GM12878 (cell line): ENCODE measurements at regions not wholly inside any gene's neighbourhood (a gene's known extent, or its start where the extent isn't known, plus 50 kb on each side); places are given as distances from the start of the nearest gene placed in this dataset.

Experiments used
- BRCA1 ChIP-seq: IDR thresholded peaks from 2 replicates; pipeline ENCODE4 v1.6.1; 2011; ENCODE audit warnings: low read depth, low read length, improper control_type of control experiment
- CBX5 ChIP-seq: sonication (generic); IDR thresholded peaks from 2 replicates; pipeline ENCODE4 v1.6.1; 2016; ENCODE audit warnings: low read depth, moderate library complexity, mild to moderate bottlenecking, inconsistent platforms
- CTCF ChIP-seq, 3 experiments: IDR thresholded peaks in 2 of 3; conservative IDR thresholded peaks in 1 of 3; 2 replicates each; pipeline ENCODE4 v1.5.1; 2011; ENCODE audit warnings: low read depth in 3 of 3, low read length in 3 of 3, mild to moderate bottlenecking in 3 of 3, control low read depth in 2 of 3, moderate library complexity in 2 of 3, inconsistent platforms in 1 of 3, mixed read lengths in 1 of 3; ENCODE audit not compliant: control insufficient read depth in 2 of 3, insufficient read depth in 1 of 3; ENCODE audit errors: extremely low read depth in 1 of 3
- ESRRA ChIP-seq: IDR thresholded peaks from 2 replicates; pipeline ENCODE4 v1.6.1; 2012; ENCODE audit warnings: mild to moderate bottlenecking, low read length, improper control_type of control experiment
- EZH2 ChIP-seq: IDR thresholded peaks from 2 replicates; pipeline ENCODE4 v1.6.1; 2012; ENCODE audit warnings: low read depth, mild to moderate bottlenecking, control low read depth, inconsistent platforms, low read length, borderline replicate concordance; ENCODE audit not compliant: control insufficient read depth
- POLR2A ChIP-seq: IDR thresholded peaks from 2 replicates; pipeline ENCODE4 v1.6.1; 2011; ENCODE audit warnings: low read depth, mild to moderate bottlenecking, low read length
- SRF ChIP-seq, 2 experiments: IDR thresholded peaks; 2 replicates each; pipeline ENCODE4 v1.6.1; 2011; ENCODE audit warnings: low read depth in 2 of 2, low read length in 2 of 2, mild to moderate bottlenecking in 1 of 2, moderate library complexity in 1 of 2

GRCh38 chr9:99533421-99533820, 288.3 kb upstream of the NR4A3 start:
- TF ChIP-seq EZH2 (no peak), CTCF (IDR thresholded peaks at IDR 0.05 in 2 of 3, conservative IDR thresholded peaks at IDR 0.05 in 1 of 3; ENCODE audit: control insufficient read depth in 2 of 3, extremely low read depth in 1 of 3, insufficient read depth in 1 of 3, low read depth in 3 of 3, low read length in 3 of 3) (no peak), BRCA1 (no peak), POLR2A (no peak), CBX5 (no peak), SRF (IDR thresholded peaks at IDR 0.05; ENCODE audit: low read depth in 2 of 2, low read length in 2 of 2) (no peak), ESRRA (no peak)
